Activated naive CD4-positive, alpha-beta T cell treated with anti-CD3 and anti-CD28 coated beads, Interleukin-2, amount 50 U/mL, for 24 hours (primary cell): ENCODE measurements at regions not wholly inside any gene's neighbourhood (a gene's known extent, or its start where the extent isn't known, plus 50 kb on each side); places are given as distances from the start of the nearest gene placed in this dataset.

Experiments used
- H3K27ac Mint-ChIP-seq: one replicate; pipeline ENCODE4 v1.8.0; 2021; ENCODE audit warnings: mild to moderate bottlenecking, mixed read lengths
- H3K27me3 Mint-ChIP-seq: one replicate; pipeline ENCODE4 v1.8.0; 2021; ENCODE audit warnings: mixed read lengths
- H3K36me3 Mint-ChIP-seq: one replicate; pipeline ENCODE4 v1.8.0; 2021; ENCODE audit warnings: mixed read lengths
- H3K4me1 Mint-ChIP-seq: one replicate; pipeline ENCODE4 v1.8.0; 2021; ENCODE audit warnings: mixed read lengths
- H3K4me3 Mint-ChIP-seq: one replicate; pipeline ENCODE4 v1.8.0; 2021; ENCODE audit warnings: mild to moderate bottlenecking, mixed read lengths
- H3K9me3 Mint-ChIP-seq: one replicate; pipeline ENCODE4 v1.8.0; 2021; ENCODE audit warnings: mixed read lengths

- Mint-ChIP-seq H3K27ac (no peak overlapping the region), H3K36me3 (no peaks in the 10 kb centered on the region), H3K27me3 (no peaks in the 10 kb centered on the region), H3K4me1 (no peaks in the 10 kb centered on the region), H3K9me3 (no peaks in the 10 kb centered on the region), H3K4me3 (no peak overlapping the region)
These were observed 210.7 kb upstream of the KCNH8 start for GRCh38 chr3:18937574-18937973.

DNA sequence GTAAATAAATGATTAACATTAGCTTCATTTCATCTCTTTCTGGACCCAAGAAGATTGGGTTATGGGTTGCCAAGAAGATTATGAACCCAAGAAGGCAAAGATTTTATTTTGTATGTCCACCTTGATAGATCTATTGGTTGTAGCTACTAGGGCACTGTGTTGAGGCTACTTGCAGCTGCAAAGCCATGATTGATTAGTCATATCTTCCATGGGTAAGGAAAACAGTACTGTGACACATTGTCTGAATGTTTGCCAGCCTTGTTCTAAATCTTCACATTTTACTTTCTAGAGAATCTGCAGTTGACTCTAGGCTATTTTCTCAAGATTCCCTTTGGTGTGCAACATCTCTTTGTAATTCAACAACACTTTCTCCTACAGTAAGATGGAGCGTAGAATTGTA lies 229.2 kb upstream of the KCNH8 start:
- Mint-ChIP-seq H3K27me3 (peaks cover 6% of the 10 kb centered on the region), H3K36me3 (no peaks in the 10 kb centered on the region), H3K4me1 (no peaks in the 10 kb centered on the region), H3K9me3 (peaks cover 17% of the 10 kb centered on the region), H3K4me3 (no peak overlapping the region), H3K27ac (no peak overlapping the region)

DNA sequence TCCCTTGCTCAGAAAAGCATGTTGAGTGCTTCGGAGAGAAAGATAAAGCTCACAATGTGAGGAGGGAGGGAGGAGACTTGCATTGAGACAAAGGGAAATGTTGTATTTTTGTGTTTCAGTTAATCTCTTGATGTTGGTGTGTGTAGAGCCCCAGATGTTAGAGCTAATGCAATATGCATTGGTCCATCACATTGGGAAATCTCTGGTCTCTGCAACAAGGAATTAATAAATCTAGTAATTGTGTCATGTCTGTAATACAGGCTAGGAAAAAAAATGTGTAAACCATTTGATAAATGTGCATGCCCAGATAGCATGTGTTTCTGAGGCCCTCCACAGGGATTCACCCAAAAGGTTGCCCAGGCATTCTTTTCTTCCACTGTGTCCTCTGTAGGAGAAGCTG lies 230.4 kb upstream of the KCNH8 start:
- H3K27ac Mint-ChIP-seq, result no peak overlapping the region
- peaks cover 6% of the 10 kb centered on the region for H3K27me3 Mint-ChIP-seq
- H3K4me1 Mint-ChIP-seq, result no peaks in the 10 kb centered on the region
- no peaks in the 10 kb centered on the region for H3K36me3 Mint-ChIP-seq
- H3K9me3 Mint-ChIP-seq, result peaks cover 12% of the 10 kb centered on the region
- no peak overlapping the region for H3K4me3 Mint-ChIP-seq

DNA sequence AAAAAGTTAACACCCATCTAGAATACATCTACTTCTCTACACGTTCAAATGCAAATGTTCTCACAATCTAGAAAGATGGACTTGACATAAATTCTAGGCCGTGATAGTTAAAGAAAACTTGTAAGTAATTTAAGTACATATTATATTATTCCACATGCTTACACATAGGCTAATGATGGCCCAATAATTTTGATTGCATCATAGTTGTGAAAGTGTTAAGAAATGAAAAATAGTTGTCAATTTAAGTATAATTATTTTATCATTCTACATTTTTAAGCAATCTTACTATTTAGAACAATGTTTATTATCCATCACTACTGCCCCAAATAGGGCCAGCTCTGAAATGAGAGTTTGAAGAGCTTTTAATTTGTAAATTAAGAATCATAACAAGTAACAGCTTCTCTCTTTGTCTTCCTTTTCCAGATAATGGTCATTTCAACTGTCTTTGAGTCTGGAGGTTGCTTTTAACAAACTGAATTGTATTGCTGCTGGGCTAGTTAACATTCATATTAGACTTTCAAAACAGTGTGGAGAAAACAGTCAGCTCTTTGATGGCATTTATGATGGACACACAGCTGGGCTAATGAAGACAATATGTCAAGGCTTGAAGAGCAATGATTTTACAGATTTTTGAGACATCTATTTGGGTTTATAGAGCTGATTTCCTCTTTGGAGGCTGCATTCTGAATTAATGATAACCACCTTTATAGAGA lies 246.1 kb upstream of the KCNH8 start:
- peaks cover 4% of the 10 kb centered on the region for H3K4me1 Mint-ChIP-seq
- no peaks in the 10 kb centered on the region for H3K36me3 Mint-ChIP-seq
- H3K27me3 Mint-ChIP-seq, result no peaks in the 10 kb centered on the region
- no peak overlapping the region for H3K27ac Mint-ChIP-seq
- H3K9me3 Mint-ChIP-seq, result no peaks in the 10 kb centered on the region
- no peak overlapping the region for H3K4me3 Mint-ChIP-seq

- H3K27me3 Mint-ChIP-seq, result no peaks in the 10 kb centered on the region
- no peaks in the 10 kb centered on the region for H3K9me3 Mint-ChIP-seq
- H3K27ac Mint-ChIP-seq, result no peak overlapping the region
- H3K4me3 Mint-ChIP-seq, result no peak overlapping the region
- H3K36me3 Mint-ChIP-seq, result no peaks in the 10 kb centered on the region
- peaks cover 4% of the 10 kb centered on the region for H3K4me1 Mint-ChIP-seq
These were observed 246.7 kb upstream of the KCNH8 start for GRCh38 chr3:18901571-18901970.

GRCh38 chr3:18900994-18901393 lies 247.3 kb upstream of the KCNH8 start:
- Mint-ChIP-seq H3K9me3 (no peaks in the 10 kb centered on the region), H3K36me3 (no peaks in the 10 kb centered on the region), H3K27ac (no peak overlapping the region), H3K4me1 (peaks cover 4% of the 10 kb centered on the region), H3K4me3 (no peak overlapping the region), H3K27me3 (peaks cover 3% of the 10 kb centered on the region)

DNA sequence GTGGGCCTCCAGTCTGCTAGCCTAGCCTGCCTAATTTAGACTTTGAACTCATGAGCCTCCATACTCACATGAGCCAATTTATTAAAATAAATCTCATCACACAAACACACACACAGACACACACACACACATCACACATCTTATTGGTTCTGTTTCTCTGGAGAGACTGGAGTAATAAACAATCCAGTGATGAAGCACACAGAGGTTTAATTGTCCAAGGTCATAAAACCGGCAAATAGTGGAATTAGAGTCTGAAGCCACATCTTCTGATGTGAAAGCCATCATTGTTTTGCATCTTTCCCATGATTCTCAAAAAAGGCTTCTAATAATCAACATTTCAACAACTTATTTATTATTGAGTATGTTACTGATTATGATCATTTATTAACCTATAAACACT lies 249.4 kb upstream of the KCNH8 start:
- H3K27ac Mint-ChIP-seq, result no peak overlapping the region
- H3K36me3 Mint-ChIP-seq, result no peaks in the 10 kb centered on the region
- peaks cover 4% of the 10 kb centered on the region for H3K4me1 Mint-ChIP-seq
- H3K4me3 Mint-ChIP-seq, result no peak overlapping the region
- H3K9me3 Mint-ChIP-seq, result no peaks in the 10 kb centered on the region
- peaks cover 3% of the 10 kb centered on the region for H3K27me3 Mint-ChIP-seq

- no peaks in the 10 kb centered on the region for H3K9me3 Mint-ChIP-seq
- H3K4me3 Mint-ChIP-seq, result no peak overlapping the region
- no peak overlapping the region for H3K27ac Mint-ChIP-seq
- peaks cover 26% of the 10 kb centered on the region for H3K27me3 Mint-ChIP-seq
- H3K36me3 Mint-ChIP-seq, result no peaks in the 10 kb centered on the region
- peaks cover 8% of the 10 kb centered on the region for H3K4me1 Mint-ChIP-seq
These were observed 255.6 kb upstream of the KCNH8 start for GRCh38 chr3:18892756-18893155.

GRCh38 chr3:18892047-18892446 lies 256.3 kb upstream of the KCNH8 start:
- Mint-ChIP-seq H3K27ac (no peak overlapping the region), H3K4me3 (no peak overlapping the region), H3K4me1 (peaks cover 8% of the 10 kb centered on the region), H3K27me3 (peaks cover 30% of the 10 kb centered on the region), H3K9me3 (no peaks in the 10 kb centered on the region), H3K36me3 (no peaks in the 10 kb centered on the region)

DNA sequence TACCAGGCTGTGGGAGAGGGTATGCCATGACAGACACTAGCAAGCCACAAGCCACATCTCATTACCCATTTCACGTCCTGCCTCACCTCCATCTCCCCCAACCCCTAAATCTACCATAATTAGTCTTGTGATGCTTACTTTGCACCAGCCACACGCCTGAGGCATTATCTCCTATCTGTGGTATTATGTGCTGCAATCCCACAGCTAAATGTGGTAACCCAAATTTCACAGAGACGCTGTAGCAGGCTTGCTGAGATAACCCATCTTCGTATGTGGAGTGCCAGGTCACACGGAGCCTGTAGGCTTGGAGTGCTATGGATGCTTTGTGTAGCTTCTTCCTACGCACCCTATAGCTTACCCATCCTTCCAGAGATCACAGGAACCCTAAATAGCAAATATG lies 256.7 kb upstream of the KCNH8 start:
- Mint-ChIP-seq H3K4me1 (peaks cover 8% of the 10 kb centered on the region), H3K9me3 (no peaks in the 10 kb centered on the region), H3K27ac (no peak overlapping the region), H3K36me3 (no peaks in the 10 kb centered on the region), H3K27me3 (peaks cover 30% of the 10 kb centered on the region), H3K4me3 (no peak overlapping the region)

DNA sequence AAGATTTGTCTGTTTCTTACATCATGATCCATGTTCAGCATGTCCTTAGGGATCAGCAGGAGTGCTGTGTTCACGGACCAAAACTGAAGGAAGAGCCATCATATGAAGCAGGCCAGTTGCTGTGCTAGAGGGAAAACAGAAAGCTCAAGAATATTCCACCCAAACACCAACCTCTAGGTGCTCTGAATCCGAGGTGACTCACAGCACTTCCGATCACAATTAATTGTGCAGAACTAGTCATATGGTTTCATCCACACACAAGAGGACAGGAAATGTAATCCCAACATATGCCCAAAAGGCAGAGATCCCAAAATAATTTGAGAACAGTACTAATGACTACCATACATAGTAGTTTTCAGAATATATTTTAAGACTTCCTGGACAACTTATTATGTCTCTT lies 257.9 kb upstream of the KCNH8 start:
- Mint-ChIP-seq H3K9me3 (no peaks in the 10 kb centered on the region), H3K4me3 (no peak overlapping the region), H3K4me1 (peaks cover 8% of the 10 kb centered on the region), H3K36me3 (no peaks in the 10 kb centered on the region), H3K27ac (no peak overlapping the region), H3K27me3 (peaks cover 28% of the 10 kb centered on the region)

GRCh38 chr3:18888819-18889218 lies 259.5 kb upstream of the KCNH8 start:
- no peaks in the 10 kb centered on the region for H3K36me3 Mint-ChIP-seq
- no peak overlapping the region for H3K27ac Mint-ChIP-seq
- H3K4me1 Mint-ChIP-seq, result peaks cover 8% of the 10 kb centered on the region
- H3K4me3 Mint-ChIP-seq, result no peak overlapping the region
- H3K27me3 Mint-ChIP-seq, result peaks cover 30% of the 10 kb centered on the region
- H3K9me3 Mint-ChIP-seq, result no peaks in the 10 kb centered on the region

DNA sequence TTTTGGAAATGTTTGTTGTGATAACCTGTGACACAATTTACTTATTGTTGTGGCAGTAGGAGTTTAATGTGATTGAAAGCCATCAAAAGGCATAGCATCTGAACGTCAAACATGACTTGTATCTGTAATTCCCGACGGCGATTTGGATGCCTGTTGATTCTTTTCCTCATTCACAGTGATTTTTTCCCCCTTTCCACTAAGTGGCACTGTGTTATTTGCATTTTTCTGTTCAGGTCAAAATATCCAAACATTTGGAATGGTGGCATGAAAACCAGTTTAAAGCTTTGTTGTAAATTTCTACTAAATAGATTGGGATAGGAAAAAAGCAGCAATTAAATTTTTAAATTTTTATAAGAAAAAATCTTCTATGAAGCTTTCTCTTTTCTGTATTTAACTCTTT lies 259.9 kb upstream of the KCNH8 start:
- Mint-ChIP-seq H3K4me3 (no peak overlapping the region), H3K9me3 (no peaks in the 10 kb centered on the region), H3K27ac (no peak overlapping the region), H3K36me3 (no peaks in the 10 kb centered on the region), H3K4me1 (peaks cover 8% of the 10 kb centered on the region), H3K27me3 (peaks cover 29% of the 10 kb centered on the region)

GRCh38 chr3:18886331-18886730 lies 262.0 kb upstream of the KCNH8 start:
- Mint-ChIP-seq H3K9me3 (no peaks in the 10 kb centered on the region), H3K27ac (no peak overlapping the region), H3K4me1 (no peaks in the 10 kb centered on the region), H3K36me3 (no peaks in the 10 kb centered on the region), H3K4me3 (no peak overlapping the region), H3K27me3 (peaks cover 23% of the 10 kb centered on the region)

DNA sequence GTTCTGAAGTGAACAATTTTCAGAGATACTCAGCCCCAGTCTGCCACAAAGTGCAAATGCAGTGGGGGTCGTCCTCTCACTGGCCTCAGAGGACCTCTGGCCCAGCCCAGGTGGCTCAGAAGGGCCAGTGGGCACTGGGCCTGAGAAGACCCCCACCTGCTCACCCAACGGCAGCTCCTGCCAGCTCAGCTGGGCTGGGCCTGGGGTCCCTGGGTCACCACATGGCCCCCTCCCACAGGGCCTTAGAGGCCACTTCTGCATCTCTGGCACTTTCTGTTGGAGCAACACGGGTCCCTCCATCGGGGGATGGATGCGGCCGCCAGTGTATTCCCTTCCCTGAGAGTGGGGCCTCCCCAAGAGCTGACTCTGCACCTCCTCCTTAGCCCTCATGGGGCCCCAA lies 262.7 kb upstream of the KCNH8 start:
- Mint-ChIP-seq H3K27me3 (peaks cover 20% of the 10 kb centered on the region), H3K27ac (no peak overlapping the region), H3K4me3 (no peak overlapping the region)

DNA sequence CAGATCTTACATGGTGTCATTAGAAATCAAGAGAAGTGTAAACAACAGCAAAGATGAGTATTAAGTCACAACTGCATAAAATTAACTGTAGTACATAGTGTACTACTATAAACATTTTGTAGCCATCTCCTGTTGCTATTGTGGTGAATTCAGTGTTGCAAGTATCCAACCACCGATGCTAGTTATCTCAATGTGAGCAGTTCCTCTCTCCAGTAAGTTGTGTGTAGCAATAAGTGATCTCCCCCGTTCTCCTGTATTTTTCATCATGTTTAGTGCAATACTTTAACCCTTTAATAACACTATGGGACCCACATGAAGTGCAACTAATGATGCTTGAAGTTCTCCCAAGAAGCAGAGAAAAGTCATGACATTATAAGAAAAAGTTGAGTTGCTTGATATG lies 264.7 kb upstream of the KCNH8 start:
- Mint-ChIP-seq H3K4me3 (no peak overlapping the region), H3K27ac (no peak overlapping the region), H3K36me3 (no peaks in the 10 kb centered on the region), H3K9me3 (no peaks in the 10 kb centered on the region), H3K27me3 (peaks cover 12% of the 10 kb centered on the region), H3K4me1 (no peaks in the 10 kb centered on the region)

More for the DNA sequence above, 262.7 kb upstream of the KCNH8 start:
- no peaks in the 10 kb centered on the region for H3K4me1 Mint-ChIP-seq
- no peaks in the 10 kb centered on the region for H3K9me3 Mint-ChIP-seq
- no peaks in the 10 kb centered on the region for H3K36me3 Mint-ChIP-seq

GRCh38 chr3:18880691-18881090 lies 267.6 kb upstream of the KCNH8 start:
- Mint-ChIP-seq H3K4me3 (no peak overlapping the region), H3K36me3 (no peaks in the 10 kb centered on the region), H3K27me3 (peaks cover 2% of the 10 kb centered on the region), H3K4me1 (peaks cover 8% of the 10 kb centered on the region), H3K9me3 (no peaks in the 10 kb centered on the region), H3K27ac (no peak overlapping the region)
